HG03103 (cell line): ENCODE measurements at regions not wholly inside any gene's neighbourhood (a gene's known extent, or its start where the extent isn't known, plus 50 kb on each side); places are given as distances from the start of the nearest gene placed in this dataset.
"Not testable (repeated sequence)": the region's sequence is repeated elsewhere in the genome, so short reads cannot be mapped to it uniquely, and the experiment has no call there.

Experiments used
- ATAC-seq: cut with Tn5 transposase; IDR thresholded peaks from one replicate; pipeline ENCODE4 v1.9.1; 2021; ENCODE audit warnings: low read depth; ENCODE audit not compliant: unreplicated experiment

GRCh38 chr9:78123808-78124207, 92.2 kb upstream of the GNAQ start:
- ATAC-seq = no peak

DNA sequence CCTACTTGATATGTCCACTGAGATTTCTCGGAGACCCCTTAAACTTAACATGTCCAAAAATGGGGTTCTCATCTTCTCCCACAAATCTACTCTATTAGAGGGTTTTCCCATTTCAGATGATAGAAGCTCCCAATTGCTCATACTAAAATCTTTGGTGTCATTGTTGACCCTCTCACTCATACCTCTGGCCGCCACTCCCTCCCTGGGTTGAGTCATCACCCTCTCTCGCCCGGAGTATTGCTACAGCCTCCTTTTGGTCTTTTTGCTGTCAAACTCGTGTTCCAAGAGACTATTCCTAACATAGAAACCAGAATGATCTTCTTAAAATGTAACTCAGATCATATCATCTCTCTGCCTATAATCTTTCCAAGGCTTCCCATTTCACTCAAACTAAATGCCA, 91.0 kb upstream of the GNAQ start:
- no peak for ATAC-seq

DNA sequence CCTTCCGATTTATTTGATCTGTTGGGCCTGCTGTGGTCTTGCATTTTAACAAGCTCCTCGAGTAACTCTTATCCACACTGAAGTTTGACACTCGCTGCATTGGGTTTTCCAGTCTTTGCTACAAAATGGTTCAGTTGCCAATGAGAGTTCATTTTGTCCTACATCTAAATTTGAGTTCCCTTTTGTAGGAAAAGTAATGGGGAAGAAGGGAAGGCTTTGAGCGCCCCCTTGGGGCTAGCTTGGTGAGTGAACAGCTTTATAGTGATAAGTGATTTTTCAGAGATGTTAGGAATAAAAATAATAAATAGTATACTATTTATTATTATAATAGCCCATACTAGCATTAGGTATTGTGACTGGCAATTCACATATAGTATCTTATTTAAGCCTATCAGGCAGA, 89.9 kb upstream of the GNAQ start:
- no peak for ATAC-seq

DNA sequence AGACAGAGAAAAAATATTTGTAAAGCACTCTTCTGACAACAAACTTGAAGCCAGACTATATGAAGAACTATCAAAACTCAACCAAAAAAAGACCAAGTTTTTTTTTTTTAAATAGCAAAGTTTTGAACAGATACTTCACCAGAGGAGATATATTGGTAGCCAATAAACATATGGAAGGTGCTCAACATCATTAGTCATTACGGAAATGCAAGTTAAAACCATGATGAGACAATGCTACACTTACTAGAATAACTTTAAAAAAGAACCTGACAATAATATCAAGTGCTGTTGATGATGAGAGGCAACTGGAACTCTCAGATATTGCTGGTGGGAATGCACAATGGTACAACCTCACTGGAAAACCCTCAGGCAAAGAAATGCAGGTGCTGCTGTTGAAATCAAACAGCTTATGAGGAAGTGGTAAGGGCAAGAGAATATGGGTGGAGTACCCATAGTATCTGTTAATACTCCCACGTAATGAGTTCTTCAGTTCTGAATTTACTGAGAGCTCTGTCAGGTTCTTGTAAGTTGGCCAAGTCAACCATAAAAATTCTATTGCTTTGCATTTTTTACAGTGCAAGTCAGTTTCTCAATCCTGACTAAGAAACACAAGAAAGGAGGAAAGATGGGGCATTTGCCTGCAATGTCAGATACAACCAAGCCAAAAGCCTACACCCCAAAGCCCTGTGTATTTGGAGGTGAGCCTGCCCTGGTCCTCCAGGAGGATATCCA, 87.3 kb upstream of the GNAQ start:
- ATAC-seq = peak; percentile 85

- no peak for ATAC-seq
These were observed 83.5 kb upstream of the GNAQ start for GRCh38 chr9:78115073-78115472.

GRCh38 chr9:78114581-78114980, 83.0 kb upstream of the GNAQ start:
- ATAC-seq = no peak

- no peak for ATAC-seq
These were observed 80.8 kb upstream of the GNAQ start for GRCh38 chr9:78112406-78112805.

- ATAC-seq = no peak
These were observed 80.4 kb upstream of the GNAQ start for GRCh38 chr9:78112004-78112403.

DNA sequence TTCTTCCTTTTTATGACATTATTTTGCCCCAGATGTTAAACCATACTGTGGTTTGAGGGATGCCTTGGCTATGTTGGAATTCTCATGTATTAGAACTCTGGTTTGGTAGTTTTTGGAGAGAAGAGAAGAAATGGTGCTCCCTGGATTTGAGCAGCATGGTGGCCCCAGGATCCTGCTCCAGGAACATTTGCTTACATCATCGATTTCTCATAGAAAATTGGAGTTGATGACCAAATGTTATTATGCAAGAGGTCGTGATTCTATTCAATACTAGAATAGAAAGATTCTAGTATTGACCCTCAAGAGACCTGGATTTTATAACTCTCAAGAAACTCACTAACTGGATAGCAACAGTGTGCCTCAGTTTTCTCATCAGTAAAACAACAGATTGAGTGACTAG, 77.5 kb upstream of the GNAQ start:
- ATAC-seq = no peak

- not testable (repeated sequence) for ATAC-seq
These were observed 75.0 kb upstream of the GNAQ start for GRCh38 chr9:78106586-78106985.

- ATAC-seq = peak; percentile 84
These were observed 72.4 kb upstream of the GNAQ start for GRCh38 chr9:78103971-78104433.

DNA sequence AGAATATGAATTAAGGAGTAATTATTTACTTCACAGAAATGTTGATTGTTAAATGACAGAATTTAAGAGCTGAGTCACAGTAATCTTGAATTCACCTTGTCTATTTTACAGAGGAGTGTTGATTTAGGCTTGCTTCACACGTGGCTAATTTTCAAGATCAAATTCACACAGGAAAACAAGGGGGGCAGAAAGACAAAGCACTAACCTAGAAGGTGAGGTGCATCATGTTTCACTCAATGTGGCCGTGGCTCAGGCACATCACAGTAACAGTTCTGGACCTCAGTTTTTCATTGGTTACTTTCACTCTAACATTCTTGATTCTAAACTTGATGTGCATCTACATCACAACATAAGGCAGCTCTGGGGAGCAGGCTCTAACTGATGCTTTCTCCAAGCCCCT, 69.6 kb upstream of the GNAQ start:
- no peak for ATAC-seq

DNA sequence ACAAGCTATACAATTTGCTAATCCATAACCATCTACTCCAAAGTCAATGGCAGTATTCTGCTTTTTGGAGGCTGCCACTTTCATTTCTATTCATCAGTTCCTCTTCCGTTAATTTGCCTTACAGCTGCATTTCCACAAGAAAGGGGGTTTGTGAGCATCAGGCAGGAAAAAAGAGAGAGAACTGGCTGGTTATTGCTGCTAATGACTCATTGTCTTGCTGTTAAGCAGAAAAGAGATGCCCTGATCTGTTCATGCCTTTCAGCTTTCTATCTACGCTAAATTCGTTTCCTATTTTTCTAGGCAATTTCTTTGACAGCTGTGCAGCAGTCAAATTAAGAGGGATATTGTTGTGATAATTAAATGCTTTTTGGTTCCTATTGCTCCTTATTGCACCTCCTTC, 65.9 kb upstream of the GNAQ start:
- no peak for ATAC-seq

- ATAC-seq = no peak
These were observed 60.1 kb upstream of the GNAQ start for GRCh38 chr9:78091731-78092130.

GRCh38 chr9:78089111-78089510, 57.5 kb upstream of the GNAQ start:
- ATAC-seq = no peak

DNA sequence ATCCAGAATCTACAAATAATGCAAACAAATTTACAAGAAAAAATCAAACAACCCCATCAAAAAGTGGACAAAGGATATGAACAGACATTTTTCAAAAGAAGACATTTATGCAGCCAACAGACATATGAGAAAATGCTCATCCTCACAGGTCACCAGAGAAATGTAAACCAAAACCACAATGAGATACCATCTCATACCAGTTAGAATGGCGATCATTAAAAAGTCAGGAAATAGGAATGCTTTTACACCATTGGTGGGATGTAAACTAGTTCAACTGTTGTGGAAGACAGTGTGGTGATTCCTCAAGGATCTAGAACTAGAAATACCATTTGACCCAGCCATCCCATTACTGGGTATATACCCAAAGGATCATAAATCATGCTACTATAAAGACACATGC, 56.6 kb upstream of the GNAQ start:
- ATAC-seq = not testable (repeated sequence)
